ENCODE measurements at regions not wholly inside any gene's neighbourhood (a gene's known extent, or its start where the extent isn't known, plus 50 kb on each side); places are given as distances from the start of the nearest gene placed in this dataset.

DNA sequence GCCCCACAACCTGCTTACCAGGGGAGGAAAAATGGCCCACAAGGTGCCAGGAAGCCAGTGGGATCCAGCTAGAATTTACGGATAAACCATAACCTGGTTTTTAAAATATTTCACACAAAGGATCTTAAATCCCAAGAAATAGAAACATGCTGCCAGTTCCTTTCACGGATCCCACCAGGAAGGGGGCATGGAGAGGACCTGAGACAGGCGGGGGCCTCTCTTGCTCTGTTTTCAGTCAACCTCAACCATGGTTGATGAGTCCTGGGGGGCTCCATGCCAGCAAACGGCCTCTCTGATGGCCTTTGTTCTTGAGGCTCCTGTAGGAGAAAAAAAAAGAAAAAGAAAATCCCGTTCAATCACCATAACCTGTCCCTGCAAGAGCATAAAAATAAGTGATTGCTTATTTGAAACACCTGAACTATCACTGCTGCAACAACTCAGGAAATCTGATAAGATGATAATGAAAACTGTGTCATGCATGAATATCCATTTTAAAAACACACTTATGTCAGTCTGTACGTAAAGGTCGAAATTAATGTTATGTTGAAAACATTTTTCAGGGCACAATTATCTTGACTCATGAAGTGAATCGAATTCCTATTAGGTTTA, 125.8 kb upstream of the CST7 start:
- no peak for TF ChIP-seq EZH2phosphoT487 (IDR thresholded peaks at IDR 0.05; ENCODE audit: borderline replicate concordance)
- TF ChIP-seq, protein P1, sequence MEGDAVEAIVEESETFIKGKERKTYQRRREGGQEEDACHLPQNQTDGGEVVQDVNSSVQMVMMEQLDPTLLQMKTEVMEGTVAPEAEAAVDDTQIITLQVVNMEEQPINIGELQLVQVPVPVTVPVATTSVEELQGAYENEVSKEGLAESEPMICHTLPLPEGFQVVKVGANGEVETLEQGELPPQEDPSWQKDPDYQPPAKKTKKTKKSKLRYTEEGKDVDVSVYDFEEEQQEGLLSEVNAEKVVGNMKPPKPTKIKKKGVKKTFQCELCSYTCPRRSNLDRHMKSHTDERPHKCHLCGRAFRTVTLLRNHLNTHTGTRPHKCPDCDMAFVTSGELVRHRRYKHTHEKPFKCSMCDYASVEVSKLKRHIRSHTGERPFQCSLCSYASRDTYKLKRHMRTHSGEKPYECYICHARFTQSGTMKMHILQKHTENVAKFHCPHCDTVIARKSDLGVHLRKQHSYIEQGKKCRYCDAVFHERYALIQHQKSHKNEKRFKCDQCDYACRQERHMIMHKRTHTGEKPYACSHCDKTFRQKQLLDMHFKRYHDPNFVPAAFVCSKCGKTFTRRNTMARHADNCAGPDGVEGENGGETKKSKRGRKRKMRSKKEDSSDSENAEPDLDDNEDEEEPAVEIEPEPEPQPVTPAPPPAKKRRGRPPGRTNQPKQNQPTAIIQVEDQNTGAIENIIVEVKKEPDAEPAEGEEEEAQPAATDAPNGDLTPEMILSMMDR (conservative IDR thresholded peaks at IDR 0.05; ENCODE audit: low read length), result no peak
- Histone ChIP-seq H3K36me3 (ENCODE audit: insufficient read depth, low read length) (no peaks in the 10 kb centered on the region), H3K4me1 (ENCODE audit: insufficient read depth, low read length, poor library complexity, severe bottlenecking) (no peaks in the 10 kb centered on the region), H3K9me2 (replicated peaks; ENCODE audit: low read depth, low read length) (no peaks in the 10 kb centered on the region), H3K9ac (ENCODE audit: low read depth, low read length, poor library complexity, severe bottlenecking) (no peak overlapping the region), H3K9me3 (ENCODE audit: insufficient read depth, low read depth, low read length) (no peaks in the 10 kb centered on the region; the same call in 1 of the 2 replicates), H3K27me3 (ENCODE audit: insufficient read depth, low read length, poor library complexity, severe bottlenecking) (no peaks in the 10 kb centered on the region), H3F3A (ENCODE audit: low read depth) (no peaks in the 10 kb centered on the region), H3K79me2 (ENCODE audit: insufficient read depth, low read length) (no peaks in the 10 kb centered on the region), H4K20me1 (ENCODE audit: insufficient read depth, low read length, poor library complexity, severe bottlenecking) (no peaks in the 10 kb centered on the region), H3K4me3 (ENCODE audit: low read length, poor library complexity, severe bottlenecking) (no peak overlapping the region), H3K4me2 (ENCODE audit: low read depth, low read length, poor library complexity, severe bottlenecking) (no peak overlapping the region), H2AFZ (ENCODE audit: low read length) (no peak overlapping the region)

DNA sequence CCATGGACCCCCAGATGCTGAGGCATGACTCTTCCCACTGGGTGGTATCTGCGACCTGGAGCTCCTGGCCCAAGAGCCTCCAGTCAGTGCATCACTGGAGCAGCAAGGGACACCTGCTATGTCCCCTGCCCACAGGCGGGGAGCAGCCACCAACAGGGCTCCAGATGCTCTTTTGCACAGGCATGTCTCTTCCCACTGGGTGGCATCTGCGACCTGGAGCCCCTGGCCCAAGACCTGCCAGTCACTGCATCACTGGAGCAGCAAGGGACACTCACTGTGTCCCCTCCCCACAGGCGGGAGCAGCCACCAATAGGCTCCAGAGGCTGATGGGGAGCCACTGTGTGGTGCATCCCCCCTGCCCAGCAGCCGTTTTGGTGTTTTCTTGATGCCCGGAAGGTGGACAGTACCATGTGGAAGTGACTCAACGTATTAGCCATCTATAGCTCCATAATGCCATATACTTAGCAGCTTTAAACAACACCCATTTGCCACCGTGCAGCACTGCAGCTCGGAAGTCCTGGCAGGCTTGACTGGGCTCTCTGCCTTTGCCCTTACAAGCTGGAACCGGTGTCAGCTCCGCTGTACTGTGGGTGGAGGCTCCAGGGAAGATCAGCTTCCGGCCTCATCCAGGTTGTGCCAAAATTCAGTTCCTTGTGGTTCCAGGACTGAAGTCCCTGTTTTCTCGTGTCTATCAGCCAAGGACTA, 124.9 kb upstream of the CST7 start:
- H3K4me2 ChIP-seq (ENCODE audit: low read depth, low read length, poor library complexity, severe bottlenecking), result no peak overlapping the region

DNA sequence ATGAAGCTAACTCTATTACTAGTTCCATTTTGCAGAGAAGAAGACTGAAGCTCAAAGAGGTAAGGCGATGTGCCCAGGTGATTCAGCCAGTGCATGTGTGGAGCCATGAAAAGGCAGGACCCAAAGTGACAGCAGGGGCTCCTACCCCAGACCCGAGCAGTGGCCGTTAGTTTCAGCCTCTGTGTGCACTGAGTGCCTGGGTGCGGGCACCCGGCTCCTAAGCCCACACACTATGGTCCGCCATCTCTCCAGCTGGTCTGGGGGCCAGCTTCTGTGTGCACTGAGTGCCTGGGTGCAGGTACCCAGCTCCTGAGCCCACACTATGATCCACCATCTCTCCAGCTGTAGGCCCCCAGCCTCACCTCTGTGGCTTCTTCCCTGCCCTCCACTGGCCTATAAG, 123.5 kb upstream of the CST7 start:
- no peak for TF ChIP-seq EZH2phosphoT487 (IDR thresholded peaks at IDR 0.05; ENCODE audit: borderline replicate concordance)
- TF ChIP-seq, protein P1 (conservative IDR thresholded peaks at IDR 0.05; ENCODE audit: low read length), result no peak

More for the DNA sequence above, 124.9 kb upstream of the CST7 start:
- Histone ChIP-seq H3K4me1 (ENCODE audit: insufficient read depth, low read length, poor library complexity, severe bottlenecking) (no peaks in the 10 kb centered on the region), H3K36me3 (ENCODE audit: insufficient read depth, low read length) (no peaks in the 10 kb centered on the region), H2AFZ (ENCODE audit: low read length) (no peak overlapping the region), H3F3A (ENCODE audit: low read depth) (no peaks in the 10 kb centered on the region), H3K9me3 (ENCODE audit: insufficient read depth, low read depth, low read length) (no peaks in the 10 kb centered on the region; the same call in 1 of the 2 replicates), H3K79me2 (ENCODE audit: insufficient read depth, low read length) (no peaks in the 10 kb centered on the region), H4K20me1 (ENCODE audit: insufficient read depth, low read length, poor library complexity, severe bottlenecking) (no peaks in the 10 kb centered on the region), H3K4me3 (ENCODE audit: low read length, poor library complexity, severe bottlenecking) (no peak overlapping the region), H3K9ac (ENCODE audit: low read depth, low read length, poor library complexity, severe bottlenecking) (no peak overlapping the region), H3K9me2 (replicated peaks; ENCODE audit: low read depth, low read length) (no peaks in the 10 kb centered on the region), H3K27me3 (ENCODE audit: insufficient read depth, low read length, poor library complexity, severe bottlenecking) (no peaks in the 10 kb centered on the region)
- TF ChIP-seq EZH2phosphoT487 (IDR thresholded peaks at IDR 0.05; ENCODE audit: borderline replicate concordance), result no peak
- TF ChIP-seq, protein P1 (conservative IDR thresholded peaks at IDR 0.05; ENCODE audit: low read length), result no peak

More for the DNA sequence above, 123.5 kb upstream of the CST7 start:
- H2AFZ ChIP-seq (ENCODE audit: low read length), result no peak overlapping the region
- no peaks in the 10 kb centered on the region for H3K4me1 ChIP-seq (ENCODE audit: insufficient read depth, low read length, poor library complexity, severe bottlenecking)
- H3K9me3 ChIP-seq (ENCODE audit: insufficient read depth, low read depth, low read length), result no peaks in the 10 kb centered on the region
- H3K4me3 ChIP-seq (ENCODE audit: low read length, poor library complexity, severe bottlenecking), result no peak overlapping the region
- no peaks in the 10 kb centered on the region for H4K20me1 ChIP-seq (ENCODE audit: insufficient read depth, low read length, poor library complexity, severe bottlenecking)
- no peaks in the 10 kb centered on the region for H3K9me2 ChIP-seq (replicated peaks; ENCODE audit: low read depth, low read length)
- no peaks in the 10 kb centered on the region for H3F3A ChIP-seq (ENCODE audit: low read depth)
- no peak overlapping the region for H3K9ac ChIP-seq (ENCODE audit: low read depth, low read length, poor library complexity, severe bottlenecking)
- no peaks in the 10 kb centered on the region for H3K79me2 ChIP-seq (ENCODE audit: insufficient read depth, low read length)
- H3K27me3 ChIP-seq (ENCODE audit: insufficient read depth, low read length, poor library complexity, severe bottlenecking), result no peaks in the 10 kb centered on the region
- no peaks in the 10 kb centered on the region for H3K36me3 ChIP-seq (ENCODE audit: insufficient read depth, low read length)
- no peak overlapping the region for H3K4me2 ChIP-seq (ENCODE audit: low read depth, low read length, poor library complexity, severe bottlenecking)

Data from Loucy (cell line).